Parathyroid adenoma (tissue), 2 donors: ENCODE measurements at regions not wholly inside any gene's neighbourhood (a gene's known extent, or its start where the extent isn't known, plus 50 kb on each side); places are given as distances from the start of the nearest gene placed in this dataset.

ENCODE experiments used
- H2AFZ ChIP-seq: fragments of 300-600 bp; sonication (generic); one replicate; pipeline ENCODE4 v1.7.0; 2017; ENCODE audit warnings: antibody characterized with exemption, mild to moderate bottlenecking
- H3K27ac ChIP-seq: fragments of 300-600 bp; sonication (generic); one replicate; pipeline ENCODE4 v1.7.0; 2017
- H3K27me3 ChIP-seq: fragments of 300-600 bp; sonication (generic); one replicate; pipeline ENCODE4 v1.7.0; 2017; ENCODE audit warnings: low read length; ENCODE audit not compliant: control insufficient read depth, insufficient read depth
- H3K36me3 ChIP-seq: fragments of 300-600 bp; sonication (generic); one replicate; pipeline ENCODE4 v1.7.0; 2017; ENCODE audit warnings: low read length; ENCODE audit not compliant: control insufficient read depth, insufficient read depth
- H3K4me1 ChIP-seq: fragments of 300-600 bp; sonication (generic); one replicate; pipeline ENCODE4 v1.7.0; 2017; ENCODE audit warnings: control low read depth
- H3K4me2 ChIP-seq: fragments of 300-600 bp; sonication (generic); one replicate; pipeline ENCODE4 v1.7.0; 2017; ENCODE audit warnings: low read length
- H3K4me3 ChIP-seq: fragments of 300-600 bp; sonication (generic); one replicate; pipeline ENCODE4 v1.7.0; 2017; ENCODE audit warnings: low read depth, low read length
- H3K79me2 ChIP-seq: fragments of 300-600 bp; sonication (generic); one replicate; pipeline ENCODE4 v1.7.0; 2017; ENCODE audit warnings: control low read depth
- H3K9ac ChIP-seq: fragments of 300-600 bp; sonication (generic); one replicate; pipeline ENCODE4 v1.7.0; 2017; ENCODE audit warnings: mild to moderate bottlenecking
- H3K9me3 ChIP-seq: fragments of 300-600 bp; sonication (generic); one replicate; pipeline ENCODE4 v1.7.0; 2017; ENCODE audit warnings: low read length; ENCODE audit not compliant: control insufficient read depth
- TF ChIP-seq, protein P1 (sequence below): fragments of 300-600 bp; sonication (generic); IDR thresholded peaks from one replicate; pipeline ENCODE4 v1.7.0; 2017; ENCODE audit warnings: antibody characterized with exemption, mild to moderate bottlenecking
- donor health status: primary hyperparathyroidism.

- Histone ChIP-seq H3K9ac (no peak overlapping the region), H2AFZ (no peak overlapping the region), H3K4me3 (no peak overlapping the region), H3K4me1 (no peaks in the 10 kb centered on the region), H3K27me3 (no peaks in the 10 kb centered on the region), H3K36me3 (no peaks in the 10 kb centered on the region), H3K9me3 (no peaks in the 10 kb centered on the region), H3K79me2 (no peaks in the 10 kb centered on the region), H3K27ac (no peak overlapping the region), H3K4me2 (no peak overlapping the region)
- TF ChIP-seq, protein P1, sequence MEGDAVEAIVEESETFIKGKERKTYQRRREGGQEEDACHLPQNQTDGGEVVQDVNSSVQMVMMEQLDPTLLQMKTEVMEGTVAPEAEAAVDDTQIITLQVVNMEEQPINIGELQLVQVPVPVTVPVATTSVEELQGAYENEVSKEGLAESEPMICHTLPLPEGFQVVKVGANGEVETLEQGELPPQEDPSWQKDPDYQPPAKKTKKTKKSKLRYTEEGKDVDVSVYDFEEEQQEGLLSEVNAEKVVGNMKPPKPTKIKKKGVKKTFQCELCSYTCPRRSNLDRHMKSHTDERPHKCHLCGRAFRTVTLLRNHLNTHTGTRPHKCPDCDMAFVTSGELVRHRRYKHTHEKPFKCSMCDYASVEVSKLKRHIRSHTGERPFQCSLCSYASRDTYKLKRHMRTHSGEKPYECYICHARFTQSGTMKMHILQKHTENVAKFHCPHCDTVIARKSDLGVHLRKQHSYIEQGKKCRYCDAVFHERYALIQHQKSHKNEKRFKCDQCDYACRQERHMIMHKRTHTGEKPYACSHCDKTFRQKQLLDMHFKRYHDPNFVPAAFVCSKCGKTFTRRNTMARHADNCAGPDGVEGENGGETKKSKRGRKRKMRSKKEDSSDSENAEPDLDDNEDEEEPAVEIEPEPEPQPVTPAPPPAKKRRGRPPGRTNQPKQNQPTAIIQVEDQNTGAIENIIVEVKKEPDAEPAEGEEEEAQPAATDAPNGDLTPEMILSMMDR, result no peak
Observed at GRCh38 chr12:115872919-115873357, 404.6 kb downstream of the MED13L start.

GRCh38 chr12:115872212-115872611, 405.3 kb downstream of the MED13L start:
- Histone ChIP-seq H3K79me2 (no peaks in the 10 kb centered on the region), H3K27ac (no peak overlapping the region), H3K4me3 (no peak overlapping the region), H3K9ac (no peak overlapping the region), H3K4me2 (no peak overlapping the region), H3K36me3 (no peaks in the 10 kb centered on the region), H3K27me3 (no peaks in the 10 kb centered on the region), H3K4me1 (no peaks in the 10 kb centered on the region), H3K9me3 (no peaks in the 10 kb centered on the region), H2AFZ (no peak overlapping the region)
- TF ChIP-seq, protein P1, result no peak

DNA sequence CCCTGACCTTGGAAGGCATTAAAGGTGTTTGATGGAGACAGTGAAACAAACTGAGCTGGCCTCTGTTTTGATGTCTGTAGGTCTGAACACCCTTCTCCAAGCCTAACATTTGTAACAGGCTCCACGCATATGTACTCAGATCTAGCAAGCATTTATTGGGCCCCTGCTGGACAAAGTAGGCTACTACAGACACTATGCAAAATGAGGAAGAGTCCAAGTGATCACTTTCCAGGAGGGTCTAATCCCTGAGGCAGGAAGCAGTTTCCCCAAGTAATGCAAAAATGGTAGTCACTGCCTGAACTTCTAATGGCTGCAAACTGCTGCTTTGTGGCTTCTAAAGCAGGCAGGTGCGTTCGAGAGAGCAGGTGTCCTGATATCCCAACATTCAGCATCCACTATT, 405.8 kb downstream of the MED13L start:
- no peaks in the 10 kb centered on the region for H3K36me3 ChIP-seq

DNA sequence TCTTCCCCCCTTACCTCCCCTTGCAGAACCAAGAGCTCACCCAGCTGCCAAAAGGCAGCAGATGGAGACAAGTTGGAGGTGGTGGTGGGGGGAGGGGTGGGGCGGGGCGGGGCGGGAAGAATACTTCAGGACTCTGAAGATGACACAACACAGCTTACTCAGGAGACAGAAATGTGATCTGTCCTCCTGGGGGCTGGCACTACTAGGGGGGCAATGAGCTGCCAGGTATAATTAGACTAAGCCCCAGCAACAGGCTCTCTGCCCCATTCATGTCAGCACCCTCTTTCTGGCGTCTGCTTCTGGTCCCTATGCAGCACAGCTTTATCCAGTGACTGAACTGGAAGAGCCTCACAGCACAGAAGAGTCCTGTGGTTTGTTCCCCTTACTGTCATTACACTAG, 407.0 kb downstream of the MED13L start:
- no peaks in the 10 kb centered on the region for H3K27me3 ChIP-seq
- TF ChIP-seq, protein P1, result no peak
- no peaks in the 10 kb centered on the region for H3K36me3 ChIP-seq
- no peak overlapping the region for H3K4me3 ChIP-seq
- H3K9ac ChIP-seq, result no peak overlapping the region
- H3K79me2 ChIP-seq, result no peaks in the 10 kb centered on the region
- no peaks in the 10 kb centered on the region for H3K9me3 ChIP-seq
- no peak overlapping the region for H3K27ac ChIP-seq
- H3K4me1 ChIP-seq, result no peaks in the 10 kb centered on the region
- H3K4me2 ChIP-seq, result no peak overlapping the region
- H2AFZ ChIP-seq, result no peak overlapping the region

More for the DNA sequence above, 405.8 kb downstream of the MED13L start:
- no peak overlapping the region for H2AFZ ChIP-seq
- no peaks in the 10 kb centered on the region for H3K79me2 ChIP-seq
- H3K27me3 ChIP-seq, result no peaks in the 10 kb centered on the region
- H3K4me1 ChIP-seq, result no peaks in the 10 kb centered on the region
- no peak overlapping the region for H3K4me2 ChIP-seq
- H3K9ac ChIP-seq, result no peak overlapping the region
- TF ChIP-seq, protein P1, result peak; percentile 20
- H3K4me3 ChIP-seq, result no peak overlapping the region
- no peaks in the 10 kb centered on the region for H3K9me3 ChIP-seq
- no peak overlapping the region for H3K27ac ChIP-seq

DNA sequence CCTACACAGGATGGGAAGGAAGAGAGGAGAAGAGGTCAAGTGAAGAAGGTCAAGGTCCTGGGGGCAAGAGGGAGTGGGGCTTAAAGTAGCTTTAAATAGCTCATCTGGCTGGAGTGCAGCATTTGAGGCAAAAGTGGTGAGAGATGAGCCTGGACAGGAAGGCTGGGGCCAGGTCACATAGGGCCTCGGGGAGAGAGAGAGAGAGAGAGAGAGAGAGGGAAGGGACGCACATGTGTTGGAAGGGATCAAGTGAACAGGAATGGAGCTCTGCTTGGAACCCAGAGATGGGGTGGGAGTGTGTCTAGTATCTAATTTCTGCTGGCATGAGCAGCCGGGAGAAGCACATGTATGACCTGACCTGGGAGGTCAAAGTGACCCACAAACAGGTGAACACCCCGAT, 407.5 kb downstream of the MED13L start:
- Histone ChIP-seq H3K79me2 (no peaks in the 10 kb centered on the region), H3K27me3 (no peaks in the 10 kb centered on the region), H3K36me3 (no peaks in the 10 kb centered on the region), H3K4me2 (no peak overlapping the region), H3K27ac (no peak overlapping the region), H3K9ac (no peak overlapping the region), H3K4me3 (no peak overlapping the region), H3K4me1 (no peaks in the 10 kb centered on the region), H3K9me3 (no peaks in the 10 kb centered on the region), H2AFZ (no peak overlapping the region)
- TF ChIP-seq, protein P1, result no peak
